ENCODE measurements at regions not wholly inside any gene's neighbourhood (a gene's known extent, or its start where the extent isn't known, plus 50 kb on each side); places are given as distances from the start of the nearest gene placed in this dataset.

DNA sequence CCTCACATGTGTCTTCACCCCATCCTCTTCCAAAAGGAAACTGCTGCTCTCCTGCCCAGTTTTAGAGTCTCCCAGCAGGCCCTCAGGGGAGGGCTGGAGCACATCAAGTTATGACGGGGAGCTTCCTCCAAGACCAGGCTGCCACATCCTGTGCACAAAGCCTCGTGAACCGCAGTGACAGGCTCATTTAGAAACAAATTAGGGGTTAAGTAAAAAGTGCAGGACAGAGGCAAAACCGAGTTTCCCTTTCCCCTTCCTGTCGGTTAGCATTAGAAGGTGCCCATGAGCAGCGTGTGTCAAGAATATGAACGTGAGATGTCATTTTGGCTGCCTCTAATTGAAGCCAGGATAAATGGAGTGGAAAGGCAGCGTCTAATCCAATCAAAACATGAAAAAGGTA, 199.7 kb downstream of the ARRDC4 start:
- H3K4me3 ChIP-seq (ENCODE audit: low read depth, low read length), result no peak overlapping the region
- peak; percentile 96 for DNase-seq (ENCODE audit: low read depth)
- no peak for TF ChIP-seq MYC (IDR thresholded peaks at IDR 0.05; ENCODE audit: low read depth, low read length)
- TF ChIP-seq, protein P1, sequence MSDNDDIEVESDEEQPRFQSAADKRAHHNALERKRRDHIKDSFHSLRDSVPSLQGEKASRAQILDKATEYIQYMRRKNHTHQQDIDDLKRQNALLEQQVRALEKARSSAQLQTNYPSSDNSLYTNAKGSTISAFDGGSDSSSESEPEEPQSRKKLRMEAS (IDR thresholded peaks at IDR 0.05; ENCODE audit: low read depth, low read length), result peak; percentile 80

DNA sequence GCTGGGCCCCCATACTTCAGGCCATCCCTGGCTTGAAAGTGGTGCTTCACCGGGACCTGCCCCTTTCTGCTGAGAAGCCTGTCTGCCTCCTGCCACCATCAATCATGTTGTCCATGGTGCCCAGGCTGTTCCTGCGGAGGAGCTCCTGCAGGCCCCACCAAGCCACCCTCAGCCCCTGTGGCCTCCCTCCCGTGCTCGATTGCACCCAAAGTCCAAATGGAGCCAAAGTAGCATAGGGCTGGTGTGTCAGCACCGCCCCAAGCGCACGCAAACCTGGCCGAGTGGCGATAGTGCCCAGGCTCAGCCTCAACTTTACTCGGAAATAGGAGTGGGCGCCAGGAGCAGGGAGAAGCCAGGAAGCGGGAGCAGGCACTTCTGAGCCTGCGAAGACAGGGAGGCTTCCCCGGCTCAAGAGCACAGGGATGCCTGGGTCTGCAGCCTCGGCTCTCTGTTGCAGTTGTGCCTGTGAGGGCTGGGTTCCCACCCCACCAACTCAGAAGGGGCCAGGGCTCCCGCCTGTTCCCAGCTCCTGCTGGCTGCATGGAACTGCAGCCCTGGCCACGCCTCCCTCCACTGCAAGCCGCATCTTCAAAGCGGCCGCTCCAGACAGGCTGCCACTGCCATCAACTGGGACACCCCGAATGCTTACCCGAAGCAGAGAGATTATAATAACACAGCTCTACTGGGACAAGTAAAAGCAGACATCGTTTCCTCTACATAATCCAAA, 203.0 kb downstream of the ARRDC4 start:
- H3K4me3 ChIP-seq (ENCODE audit: low read depth, low read length), result no peak overlapping the region
- TF ChIP-seq POLR2A (IDR thresholded peaks at IDR 0.05; ENCODE audit: extremely low read depth, insufficient read length), result no peak
- no peak for TF ChIP-seq MYC (IDR thresholded peaks at IDR 0.05; ENCODE audit: low read depth, low read length)
- no peak for DNase-seq (ENCODE audit: low read depth)

DNA sequence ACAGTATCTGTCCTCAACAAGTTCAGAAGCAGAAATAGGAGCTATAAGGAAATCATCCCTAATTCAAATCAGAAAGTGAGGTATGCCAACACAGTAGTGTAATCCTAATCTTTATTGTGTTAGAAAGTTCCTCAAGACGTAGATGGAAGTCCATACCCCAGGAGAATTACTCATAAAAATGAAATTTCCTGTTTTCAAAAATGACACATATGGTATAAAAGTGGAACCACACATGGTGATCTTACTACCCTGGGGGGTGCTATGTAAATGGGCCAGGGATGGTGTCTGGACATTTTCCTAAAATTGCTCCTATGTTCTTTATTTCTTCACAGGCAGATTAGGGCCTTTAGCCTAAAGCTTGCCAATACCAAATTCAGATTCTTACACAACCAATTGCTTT, 204.1 kb downstream of the ARRDC4 start:
- peak; percentile 54 for DNase-seq (ENCODE audit: low read depth)
- H3K4me3 ChIP-seq (ENCODE audit: low read depth, low read length), result no peak overlapping the region
- TF ChIP-seq, protein P2, sequence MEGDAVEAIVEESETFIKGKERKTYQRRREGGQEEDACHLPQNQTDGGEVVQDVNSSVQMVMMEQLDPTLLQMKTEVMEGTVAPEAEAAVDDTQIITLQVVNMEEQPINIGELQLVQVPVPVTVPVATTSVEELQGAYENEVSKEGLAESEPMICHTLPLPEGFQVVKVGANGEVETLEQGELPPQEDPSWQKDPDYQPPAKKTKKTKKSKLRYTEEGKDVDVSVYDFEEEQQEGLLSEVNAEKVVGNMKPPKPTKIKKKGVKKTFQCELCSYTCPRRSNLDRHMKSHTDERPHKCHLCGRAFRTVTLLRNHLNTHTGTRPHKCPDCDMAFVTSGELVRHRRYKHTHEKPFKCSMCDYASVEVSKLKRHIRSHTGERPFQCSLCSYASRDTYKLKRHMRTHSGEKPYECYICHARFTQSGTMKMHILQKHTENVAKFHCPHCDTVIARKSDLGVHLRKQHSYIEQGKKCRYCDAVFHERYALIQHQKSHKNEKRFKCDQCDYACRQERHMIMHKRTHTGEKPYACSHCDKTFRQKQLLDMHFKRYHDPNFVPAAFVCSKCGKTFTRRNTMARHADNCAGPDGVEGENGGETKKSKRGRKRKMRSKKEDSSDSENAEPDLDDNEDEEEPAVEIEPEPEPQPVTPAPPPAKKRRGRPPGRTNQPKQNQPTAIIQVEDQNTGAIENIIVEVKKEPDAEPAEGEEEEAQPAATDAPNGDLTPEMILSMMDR (IDR thresholded peaks at IDR 0.05; ENCODE audit: low read depth, low read length), result no peak
- TF ChIP-seq MYC (IDR thresholded peaks at IDR 0.05; ENCODE audit: low read depth, low read length), result no peak
- TF ChIP-seq, protein P1 (IDR thresholded peaks at IDR 0.05; ENCODE audit: low read depth, low read length), result no peak
- no peak for TF ChIP-seq POLR2A (IDR thresholded peaks at IDR 0.05; ENCODE audit: extremely low read depth, insufficient read length)

DNA sequence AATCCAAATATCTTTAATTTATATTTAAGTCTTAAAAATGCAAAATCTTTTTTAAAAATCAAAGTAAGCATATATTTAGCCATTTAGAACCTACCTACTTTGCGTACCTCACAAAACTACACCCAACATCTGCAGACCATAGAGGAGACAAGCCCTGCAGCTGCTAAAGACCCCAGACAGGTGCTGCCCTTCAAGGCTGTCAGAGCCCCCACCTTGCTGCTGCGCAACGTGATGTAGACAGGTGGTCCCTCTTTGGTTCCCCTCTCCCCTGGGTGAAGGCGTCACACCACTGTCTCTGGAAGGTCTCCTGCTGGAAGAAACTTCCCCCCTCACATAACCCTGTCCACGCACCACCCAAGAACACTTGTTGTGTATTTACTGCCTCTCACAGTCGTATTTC, 204.5 kb downstream of the ARRDC4 start:
- H3K4me3 ChIP-seq (ENCODE audit: low read depth, low read length), result no peak overlapping the region

DNA sequence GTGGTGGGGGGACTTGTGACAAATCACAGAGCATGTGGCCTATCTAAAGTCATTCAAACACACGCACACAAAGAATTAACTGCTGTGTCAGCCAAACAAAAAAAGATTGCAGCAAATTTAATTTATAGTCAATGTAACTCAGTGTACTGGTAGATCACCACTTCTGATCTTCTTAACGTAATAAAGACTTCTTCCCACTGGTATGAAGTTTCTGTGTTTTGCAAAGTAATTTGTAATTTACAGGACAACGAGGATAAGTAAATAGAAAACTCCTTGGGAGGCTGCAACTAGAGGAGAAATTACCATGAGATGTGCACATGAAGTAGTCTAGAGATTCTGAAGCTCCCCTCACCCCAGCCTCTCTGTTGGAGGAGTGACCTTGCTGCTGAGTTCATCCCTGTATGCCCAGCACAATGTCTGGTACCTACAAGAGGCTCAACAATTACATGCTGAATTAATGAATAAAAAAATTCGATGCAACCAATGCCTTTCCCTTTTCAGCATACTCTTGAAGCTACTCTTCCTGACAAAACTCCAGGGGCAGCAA, 207.3 kb downstream of the ARRDC4 start:
- no peak for DNase-seq (ENCODE audit: low read depth)
- H3K4me3 ChIP-seq (ENCODE audit: low read depth, low read length), result no peak overlapping the region
- TF ChIP-seq POLR2A (IDR thresholded peaks at IDR 0.05; ENCODE audit: extremely low read depth, insufficient read length), result no peak
- TF ChIP-seq, protein P1 (IDR thresholded peaks at IDR 0.05; ENCODE audit: low read depth, low read length), result no peak
- TF ChIP-seq, protein P2 (IDR thresholded peaks at IDR 0.05; ENCODE audit: low read depth, low read length), result no peak
- TF ChIP-seq MYC (IDR thresholded peaks at IDR 0.05; ENCODE audit: low read depth, low read length), result no peak

More for the DNA sequence above, 204.5 kb downstream of the ARRDC4 start:
- no peak for DNase-seq (ENCODE audit: low read depth)
- TF ChIP-seq, protein P2 (IDR thresholded peaks at IDR 0.05; ENCODE audit: low read depth, low read length), result no peak
- TF ChIP-seq MYC (IDR thresholded peaks at IDR 0.05; ENCODE audit: low read depth, low read length), result no peak
- TF ChIP-seq, protein P1 (IDR thresholded peaks at IDR 0.05; ENCODE audit: low read depth, low read length), result no peak
- TF ChIP-seq POLR2A (IDR thresholded peaks at IDR 0.05; ENCODE audit: extremely low read depth, insufficient read length), result no peak

DNA sequence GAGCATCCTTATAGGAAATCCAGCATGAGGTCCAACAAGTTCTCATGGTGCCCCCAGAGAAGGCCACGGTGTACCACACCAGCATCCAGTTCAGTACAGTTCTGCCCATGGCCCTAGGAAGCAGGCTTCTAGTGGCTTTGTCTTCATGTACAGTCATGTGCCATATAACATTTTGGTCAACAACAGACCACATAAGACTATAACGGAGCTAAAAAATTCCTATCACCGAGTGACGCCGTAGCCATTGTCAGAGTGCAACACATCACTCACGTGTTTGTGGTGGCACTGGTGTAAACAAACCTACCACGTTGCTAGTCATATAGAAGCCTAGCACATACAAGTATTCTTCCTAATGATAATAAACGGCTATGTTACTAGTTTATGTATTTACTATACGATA, 209.0 kb downstream of the ARRDC4 start:
- TF ChIP-seq, protein P2 (IDR thresholded peaks at IDR 0.05; ENCODE audit: low read depth, low read length), result no peak
- TF ChIP-seq MYC (IDR thresholded peaks at IDR 0.05; ENCODE audit: low read depth, low read length) (no peak), POLR2A (IDR thresholded peaks at IDR 0.05; ENCODE audit: extremely low read depth, insufficient read length) (no peak)
- TF ChIP-seq, protein P1 (IDR thresholded peaks at IDR 0.05; ENCODE audit: low read depth, low read length), result no peak
- H3K4me3 ChIP-seq (ENCODE audit: low read depth, low read length), result no peak overlapping the region
- DNase-seq (ENCODE audit: low read depth), result no peak

Measured in NB4 (cell line).